ENCODE measurements at regions not wholly inside any gene's neighbourhood (a gene's known extent, or its start where the extent isn't known, plus 50 kb on each side); places are given as distances from the start of the nearest gene placed in this dataset.

- TF ChIP-seq POLR2A (IDR thresholded peaks at IDR 0.05) (no peak), CTCF (IDR thresholded peaks at IDR 0.05) (no peak)
Observed at GRCh38 chr13:107497661-107498060, 717.7 kb downstream of the LIG4 start.
